HG03196 (cell line): ENCODE measurements at regions not wholly inside any gene's neighbourhood (a gene's known extent, or its start where the extent isn't known, plus 50 kb on each side); places are given as distances from the start of the nearest gene placed in this dataset.
"Not testable (repeated sequence)": the region's sequence is repeated elsewhere in the genome, so short reads cannot be mapped to it uniquely, and the experiment has no call there.

ENCODE experiments used
- ATAC-seq: cut with Tn5 transposase; IDR thresholded peaks from one replicate; pipeline ENCODE4 v1.9.1; 2021; ENCODE audit not compliant: unreplicated experiment

DNA sequence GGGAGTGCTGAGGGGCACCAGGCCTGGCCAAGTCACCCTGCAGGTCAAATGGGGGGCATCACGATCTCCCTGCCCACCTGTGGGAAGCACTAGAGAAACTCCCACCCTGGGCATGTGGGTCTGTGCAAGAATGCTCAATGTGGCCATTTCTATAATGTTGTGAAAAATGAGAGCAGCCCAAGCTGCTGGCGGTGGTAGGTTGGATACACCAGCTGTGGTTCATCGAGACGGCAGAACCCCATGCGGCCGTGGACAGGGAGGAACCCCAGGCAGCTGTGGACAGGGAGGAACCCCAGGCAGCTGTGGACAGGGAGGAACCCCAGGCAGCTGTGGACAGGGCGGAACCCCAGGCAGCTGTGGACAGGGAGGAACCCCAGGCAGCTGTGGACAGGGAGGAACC is 129.1 kb downstream of the BRD1 start:
- not testable (repeated sequence) for ATAC-seq

- no peak for ATAC-seq
These were observed 130.6 kb downstream of the BRD1 start for GRCh38 chr22:49697047-49697446.

DNA sequence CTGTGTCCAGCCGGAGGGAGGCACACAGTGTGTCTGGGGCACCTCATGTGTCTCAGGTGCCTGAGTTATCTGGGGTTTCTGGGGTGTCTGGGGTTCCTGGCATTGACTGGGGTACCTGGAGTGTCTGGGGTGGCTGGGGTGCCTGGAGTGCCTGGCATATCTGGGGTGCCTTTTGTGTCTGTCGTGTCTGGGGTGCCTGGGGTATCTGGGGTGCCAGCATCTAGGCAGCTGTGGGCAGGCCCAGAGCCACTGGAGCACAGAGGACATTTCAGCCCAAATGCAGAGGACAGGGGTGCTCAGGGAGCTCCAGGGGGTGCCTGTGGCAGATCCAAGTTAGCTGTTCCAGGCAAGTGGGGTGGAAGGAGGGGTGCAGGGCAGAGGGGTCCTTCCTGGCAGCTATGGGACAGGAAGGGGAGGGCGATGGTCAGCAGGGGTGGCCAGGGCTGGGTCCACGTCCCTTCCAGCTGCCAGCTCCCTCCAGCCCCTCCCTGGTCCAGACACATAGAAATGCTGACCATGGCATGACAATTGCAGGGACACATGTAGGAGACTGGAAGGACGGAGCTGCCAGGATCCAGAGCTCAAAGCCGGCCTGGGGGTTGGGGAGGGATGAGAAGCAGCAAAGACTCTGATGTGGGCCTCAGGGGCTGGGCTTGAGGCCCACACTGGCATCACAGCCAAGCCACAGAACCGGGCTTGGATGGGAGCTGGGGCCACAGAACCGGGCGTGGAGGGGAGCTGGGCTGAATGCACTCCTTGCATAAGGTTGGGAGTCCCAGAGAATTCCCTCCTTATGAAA is 133.0 kb downstream of the BRD1 start:
- no peak for ATAC-seq

DNA sequence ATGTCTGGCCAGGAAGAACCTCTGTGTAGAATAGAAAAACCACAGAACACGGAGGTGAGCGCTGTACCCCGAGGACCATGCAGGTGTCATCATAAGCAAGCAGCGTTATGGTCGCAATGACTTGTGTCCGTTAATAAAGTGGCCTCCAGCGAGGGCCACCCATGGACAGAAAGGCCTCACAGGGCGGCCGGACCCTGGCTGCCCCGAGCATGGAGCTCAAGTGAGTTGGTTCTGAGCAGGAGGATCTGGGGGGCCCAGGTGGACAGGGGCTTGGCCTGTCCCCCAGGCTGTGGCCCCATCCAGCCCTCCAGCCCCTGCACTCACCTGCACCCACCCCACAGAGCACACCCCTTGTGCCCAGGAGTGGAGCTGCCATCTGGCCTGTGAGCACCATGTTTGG is 133.8 kb downstream of the BRD1 start:
- no peak for ATAC-seq

GRCh38 chr22:49693416-49693815 is 134.3 kb downstream of the BRD1 start:
- ATAC-seq = no peak

- ATAC-seq = no peak
These were observed 135.0 kb downstream of the BRD1 start for GRCh38 chr22:49692499-49693225.

DNA sequence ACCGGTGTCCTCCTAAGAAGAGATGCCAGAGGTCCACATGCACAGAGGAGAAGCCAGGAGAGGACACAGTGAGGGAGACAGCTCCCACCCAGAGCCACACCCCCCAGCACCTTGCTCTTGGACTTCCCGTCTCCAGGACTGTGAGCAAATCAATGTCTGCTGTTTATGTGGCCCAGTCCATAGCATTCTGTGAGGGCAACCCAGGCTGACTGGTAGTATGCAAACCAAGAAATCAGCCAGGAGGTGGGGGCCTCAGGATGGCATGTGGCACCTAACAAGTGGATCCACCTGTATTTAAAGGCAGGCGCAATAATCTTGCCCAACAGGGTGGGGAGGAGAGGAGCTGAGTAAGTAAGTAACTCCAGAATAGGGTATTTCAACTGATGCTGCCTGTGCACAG is 136.4 kb downstream of the BRD1 start:
- ATAC-seq = no peak

GRCh38 chr22:49690454-49690853 is 137.2 kb downstream of the BRD1 start:
- no peak for ATAC-seq

- no peak for ATAC-seq
These were observed 137.8 kb downstream of the BRD1 start for GRCh38 chr22:49689858-49690257.

DNA sequence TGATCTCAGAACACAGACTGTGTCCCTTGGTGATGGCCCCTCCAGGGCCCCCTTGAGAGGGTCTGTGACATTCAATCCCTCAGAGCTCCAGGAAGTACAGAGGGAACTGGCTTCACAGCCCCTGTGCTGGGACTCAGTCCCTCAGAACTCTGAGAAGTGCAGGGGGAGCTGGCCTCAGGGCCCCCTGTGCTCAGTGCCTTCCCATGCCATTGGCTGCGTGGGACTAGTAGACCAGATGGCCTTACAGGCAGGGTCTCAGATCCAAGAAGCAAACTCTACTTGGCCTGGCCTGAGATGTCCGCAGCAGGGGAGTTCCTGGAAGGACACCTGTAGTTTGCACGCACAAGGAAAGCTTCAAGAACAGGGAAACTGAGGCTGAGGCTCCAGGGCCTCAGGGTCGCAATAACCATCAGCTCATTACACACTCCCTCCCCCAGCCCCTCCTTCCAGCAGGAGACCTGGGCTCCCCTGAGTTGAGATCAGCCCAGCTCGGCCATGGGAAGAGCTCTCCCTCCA is 138.4 kb downstream of the BRD1 start:
- ATAC-seq = no peak

GRCh38 chr22:49688516-49689254 is 139.0 kb downstream of the BRD1 start:
- no peak for ATAC-seq

GRCh38 chr22:49687786-49688515 is 139.7 kb downstream of the BRD1 start:
- no peak for ATAC-seq

DNA sequence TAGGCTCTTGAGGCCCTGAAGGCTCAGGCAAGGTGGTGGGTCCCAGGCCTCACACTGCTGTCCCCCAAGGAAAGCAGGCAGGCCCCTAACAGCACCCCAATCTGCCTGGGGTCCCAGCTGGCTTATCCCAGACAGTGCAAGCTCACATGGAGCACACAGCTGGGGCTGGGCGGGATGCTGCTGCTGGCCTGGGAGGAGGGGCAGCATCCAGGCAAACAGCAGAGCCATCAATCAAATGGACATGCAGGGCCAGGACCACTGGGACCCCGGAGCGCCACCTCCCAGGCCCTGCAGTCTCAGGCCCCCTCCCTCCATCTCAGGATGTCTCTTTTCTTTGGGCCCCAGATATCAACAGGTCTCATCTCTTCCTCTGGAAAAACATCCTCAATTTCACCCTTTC is 140.3 kb downstream of the BRD1 start:
- ATAC-seq = no peak

GRCh38 chr22:49686495-49687219 is 141.0 kb downstream of the BRD1 start:
- no peak for ATAC-seq

GRCh38 chr22:49685686-49686085 is 142.0 kb downstream of the BRD1 start:
- ATAC-seq = no peak

DNA sequence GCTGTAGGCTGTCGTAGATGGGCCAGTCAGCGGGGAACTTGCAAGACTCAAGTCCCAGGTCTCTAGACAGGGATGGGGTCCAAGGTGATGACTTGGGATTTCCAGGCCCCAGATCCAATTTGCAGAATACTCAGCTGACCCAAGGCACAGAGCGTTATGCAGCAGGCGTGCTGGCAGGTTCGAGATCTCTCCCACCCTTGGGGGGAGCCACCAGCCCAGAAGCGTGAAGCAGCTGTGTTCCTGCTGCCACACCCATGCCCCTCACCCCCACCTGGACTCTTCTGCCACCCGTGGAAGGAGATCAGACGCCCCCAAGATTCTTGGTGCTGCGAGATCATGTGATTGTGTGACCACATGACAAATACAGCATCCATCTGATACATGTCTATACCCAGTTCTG is 142.6 kb downstream of the BRD1 start:
- no peak for ATAC-seq

DNA sequence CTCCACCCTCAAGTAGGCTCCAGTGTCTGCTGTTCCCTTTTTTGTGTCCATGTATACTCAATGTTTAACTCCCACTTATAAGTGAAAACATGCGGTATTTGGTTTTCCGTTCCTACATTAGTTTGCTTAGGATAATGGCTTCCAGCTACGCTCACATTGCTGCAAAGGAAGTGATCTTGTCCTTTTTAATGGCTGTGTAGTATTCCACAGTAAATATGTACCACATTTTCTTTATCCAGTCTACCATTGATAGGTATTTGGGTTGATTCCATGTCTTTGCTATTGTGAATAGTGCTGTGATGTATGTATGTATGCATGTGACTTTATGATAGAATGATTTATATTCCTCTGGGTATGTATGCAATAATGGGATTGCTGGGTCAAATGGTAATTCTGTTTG is 144.6 kb downstream of the BRD1 start:
- ATAC-seq = no peak

- ATAC-seq = not testable (repeated sequence)
These were observed 146.9 kb downstream of the BRD1 start for GRCh38 chr22:49680819-49681218.

- no peak for ATAC-seq
These were observed 148.9 kb downstream of the BRD1 start for GRCh38 chr22:49678842-49679170.

DNA sequence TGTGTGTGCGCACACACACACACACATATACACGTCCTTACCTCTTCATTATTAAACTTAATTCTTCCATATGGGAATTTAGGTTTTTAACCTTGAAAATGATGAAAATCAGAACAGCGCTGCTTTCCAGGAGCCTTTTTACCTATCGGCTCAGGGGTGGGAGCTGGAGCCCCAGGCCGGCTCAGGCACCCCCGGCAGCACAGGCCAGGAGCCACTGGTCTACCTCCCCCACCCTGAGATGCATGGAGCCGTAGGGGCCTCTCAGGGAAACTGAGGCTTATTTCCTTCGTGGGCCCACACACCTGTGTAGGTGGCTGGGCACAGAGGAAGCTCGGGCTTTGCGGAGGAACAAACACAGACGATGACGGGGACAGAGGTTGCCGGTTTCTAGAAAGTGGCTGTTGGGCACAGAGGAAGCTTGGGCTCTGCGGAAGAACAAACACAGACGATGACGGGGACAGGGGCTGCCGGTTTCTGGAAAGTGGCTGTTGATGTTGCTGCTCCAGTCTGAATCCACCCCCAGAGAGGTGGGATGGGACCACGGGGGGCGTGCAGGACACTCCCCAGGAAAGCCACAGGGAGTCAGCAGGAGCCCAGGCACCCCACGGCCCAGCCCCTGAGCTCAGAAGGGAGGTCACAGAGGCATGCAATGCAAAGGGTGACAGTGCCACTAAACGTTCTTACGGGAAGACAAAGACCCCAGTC is 149.4 kb downstream of the BRD1 start:
- ATAC-seq = no peak
